Coronary artery (tissue), 2 donors: ENCODE measurements at regions not wholly inside any gene's neighbourhood (a gene's known extent, or its start where the extent isn't known, plus 50 kb on each side); places are given as distances from the start of the nearest gene placed in this dataset.
"Not testable (repeated sequence)": the region's sequence is repeated elsewhere in the genome, so short reads cannot be mapped to it uniquely, and the experiment has no call there.

Source experiments
- DNase-seq: peaks from one replicate; pipeline ENCODE4 v3.0.0-alpha.2; 2017; ENCODE audit warnings: low spot score
- H3K27ac ChIP-seq, 2 donors: fragments of 200-600 bp; sonication (generic); one replicate each; pipeline ENCODE4 v1.5.1; 2016 to 2019
- H3K4me3 ChIP-seq: fragments of 200-600 bp; sonication (generic); 2 replicates; pipeline ENCODE4 v1.5.1; 2016; ENCODE audit warnings: mild to moderate bottlenecking, moderate library complexity
- CTCF ChIP-seq: fragments of 200-600 bp; sonication (generic); IDR thresholded peaks from one replicate; pipeline ENCODE4 v1.5.1; 2019; ENCODE audit warnings: antibody characterized with exemption

GRCh38 chr5:101036778-101037177, 133.7 kb upstream of the ST8SIA4 start:
- H3K4me3 ChIP-seq = no peak overlapping the region
- TF ChIP-seq CTCF = no peak
- no peak for DNase-seq
- H3K27ac ChIP-seq = no peak overlapping the region

- H3K4me3 ChIP-seq = no peak overlapping the region
- no peak for DNase-seq
- no peak for TF ChIP-seq CTCF
- no peak overlapping the region for H3K27ac ChIP-seq
These were observed 132.3 kb upstream of the ST8SIA4 start for GRCh38 chr5:101035425-101035824.

- no peak for DNase-seq
- TF ChIP-seq CTCF = no peak
- H3K4me3 ChIP-seq = no peak overlapping the region
- H3K27ac ChIP-seq = no peak overlapping the region
These were observed 121.2 kb upstream of the ST8SIA4 start for GRCh38 chr5:101024299-101024698.

- no peak overlapping the region for H3K4me3 ChIP-seq
These were observed 115.2 kb upstream of the ST8SIA4 start for GRCh38 chr5:101018299-101018698.

GRCh38 chr5:101012880-101013279, 109.8 kb upstream of the ST8SIA4 start:
- DNase-seq = no peak
- Histone ChIP-seq H3K27ac (no peak overlapping the region), H3K4me3 (no peak overlapping the region)
- TF ChIP-seq CTCF = no peak

More at GRCh38 chr5:101018299-101018698, 115.2 kb upstream of the ST8SIA4 start:
- DNase-seq = no peak
- TF ChIP-seq CTCF = no peak
- H3K27ac ChIP-seq = no peak overlapping the region

GRCh38 chr5:101009758-101010519, 106.9 kb upstream of the ST8SIA4 start:
- H3K27ac ChIP-seq = no peak overlapping the region
- no peak overlapping the region for H3K4me3 ChIP-seq
- DNase-seq = no peak
- TF ChIP-seq CTCF = no peak

GRCh38 chr5:100992354-100992753, 89.3 kb upstream of the ST8SIA4 start:
- no peak for TF ChIP-seq CTCF
- Histone ChIP-seq H3K27ac (no peak overlapping the region), H3K4me3 (no peak overlapping the region)
- no peak for DNase-seq

- DNase-seq, H3K4me3 ChIP-seq: not testable (repeated sequence)
These were observed 80.5 kb upstream of the ST8SIA4 start for GRCh38 chr5:100983601-100984000.

More at GRCh38 chr5:100983601-100984000, 80.5 kb upstream of the ST8SIA4 start:
- not testable (repeated sequence) for H3K27ac ChIP-seq
